ENCODE measurements at regions not wholly inside any gene's neighbourhood (a gene's known extent, or its start where the extent isn't known, plus 50 kb on each side); places are given as distances from the start of the nearest gene placed in this dataset.

DNA sequence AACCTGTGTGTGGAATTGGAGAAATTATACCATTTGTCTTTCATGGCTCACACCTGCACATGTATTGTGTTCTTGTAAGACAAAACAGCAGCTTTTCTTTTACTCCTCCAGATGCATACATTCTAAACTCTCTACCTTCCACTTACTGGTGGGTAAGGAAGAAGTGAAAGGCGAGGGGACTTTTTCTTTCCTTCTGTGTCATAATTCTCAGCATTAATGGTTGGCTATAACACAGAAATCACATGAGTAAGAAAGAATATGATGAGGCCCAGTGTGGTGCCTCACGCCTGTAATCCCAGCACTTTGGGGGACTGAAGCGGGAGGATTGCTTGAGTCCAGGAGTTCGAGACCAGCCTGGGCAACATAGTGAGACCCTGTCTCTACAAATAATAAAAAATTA is 57.8 kb upstream of the SHANK2 start:
- DNase-seq, result peak in 1 of 6 donors; percentile 3
- Histone ChIP-seq H3K27me3 (no peaks in the 10 kb centered on the region), H3K9me3 (no peaks in the 10 kb centered on the region), H3K4me1 (peaks cover 0 to 3% (median 0%) of the 10 kb centered on the region in 3 donors), H3K4me3 (no peak overlapping the region), H3K36me3 (no peaks in the 10 kb centered on the region), H3K27ac (no peak overlapping the region)
- no peak for ATAC-seq
- FAIRE-seq, result no peak
- 86 to 96% methylated on average over 4 of the region's 4 CpGs for WGBS, 2 donors
- TF ChIP-seq, protein P1, sequence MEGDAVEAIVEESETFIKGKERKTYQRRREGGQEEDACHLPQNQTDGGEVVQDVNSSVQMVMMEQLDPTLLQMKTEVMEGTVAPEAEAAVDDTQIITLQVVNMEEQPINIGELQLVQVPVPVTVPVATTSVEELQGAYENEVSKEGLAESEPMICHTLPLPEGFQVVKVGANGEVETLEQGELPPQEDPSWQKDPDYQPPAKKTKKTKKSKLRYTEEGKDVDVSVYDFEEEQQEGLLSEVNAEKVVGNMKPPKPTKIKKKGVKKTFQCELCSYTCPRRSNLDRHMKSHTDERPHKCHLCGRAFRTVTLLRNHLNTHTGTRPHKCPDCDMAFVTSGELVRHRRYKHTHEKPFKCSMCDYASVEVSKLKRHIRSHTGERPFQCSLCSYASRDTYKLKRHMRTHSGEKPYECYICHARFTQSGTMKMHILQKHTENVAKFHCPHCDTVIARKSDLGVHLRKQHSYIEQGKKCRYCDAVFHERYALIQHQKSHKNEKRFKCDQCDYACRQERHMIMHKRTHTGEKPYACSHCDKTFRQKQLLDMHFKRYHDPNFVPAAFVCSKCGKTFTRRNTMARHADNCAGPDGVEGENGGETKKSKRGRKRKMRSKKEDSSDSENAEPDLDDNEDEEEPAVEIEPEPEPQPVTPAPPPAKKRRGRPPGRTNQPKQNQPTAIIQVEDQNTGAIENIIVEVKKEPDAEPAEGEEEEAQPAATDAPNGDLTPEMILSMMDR (IDR thresholded peaks at IDR 0.05), result no peak
- intact Hi-C loops (cut with DNase I), result no loop called here

DNA sequence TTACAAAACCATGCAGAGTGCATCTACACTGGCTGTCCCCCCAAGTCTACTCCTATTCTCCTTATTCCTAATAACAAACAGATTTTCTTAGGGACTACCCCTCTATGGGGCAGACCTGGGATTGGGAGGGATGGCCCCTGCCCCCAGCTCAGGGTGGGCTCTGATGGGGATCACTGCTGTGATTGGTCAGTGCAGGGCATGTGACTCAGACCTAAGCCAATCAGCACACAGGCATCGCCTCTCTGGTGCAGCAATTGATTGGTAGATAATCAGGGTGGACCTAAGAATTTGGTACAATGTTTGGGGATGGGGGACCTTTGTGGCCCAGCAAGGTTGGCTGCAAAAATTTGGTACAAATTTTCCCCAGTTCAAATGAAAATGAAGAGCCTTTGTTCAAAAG is 57.2 kb upstream of the SHANK2 start:
- no peak for FAIRE-seq
- 95 to 97% methylated on average over 1 of the region's 1 CpG for WGBS, 2 donors

DNA sequence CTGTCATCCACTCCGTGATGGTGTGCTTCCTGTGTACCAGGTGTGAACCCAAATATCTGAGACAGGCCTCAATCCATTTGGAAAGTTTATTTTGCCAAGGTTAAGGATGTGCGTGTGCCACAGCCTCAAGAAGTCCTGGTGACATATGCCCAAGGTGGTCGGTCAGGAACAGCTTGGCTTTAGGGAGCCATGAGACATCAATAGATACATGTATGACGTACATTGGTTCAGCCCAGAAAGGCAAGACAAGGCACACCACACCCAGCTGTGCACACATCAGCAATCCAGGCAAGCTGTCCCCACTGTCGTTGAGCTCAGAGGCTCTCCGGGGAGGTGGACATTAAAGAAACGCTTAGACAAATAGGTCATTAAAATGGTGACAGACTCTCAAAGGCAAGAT is 56.8 kb upstream of the SHANK2 start:
- FAIRE-seq (no peak), ATAC-seq (no peak), DNase-seq (peak in 1 of 6 donors; percentile 16)
- 88 to 92% methylated on average over 7 of the region's 7 CpGs for WGBS, 2 donors
- Histone ChIP-seq H3K9me3 (no peaks in the 10 kb centered on the region), H3K27me3 (no peaks in the 10 kb centered on the region), H3K4me1 (peaks cover 0 to 3% (median 0%) of the 10 kb centered on the region in 3 donors), H3K36me3 (no peaks in the 10 kb centered on the region), H3K4me3 (no peak overlapping the region), H3K27ac (no peak overlapping the region)
- intact Hi-C loops (cut with DNase I), result no loop called here
- TF ChIP-seq, protein P1 (IDR thresholded peaks at IDR 0.05), result no peak

More for the DNA sequence above, 57.2 kb upstream of the SHANK2 start:
- no peaks in the 10 kb centered on the region for H3K36me3 ChIP-seq
- DNase-seq (peak in 1 of 6 donors; percentile 6), ATAC-seq (no peak)
- TF ChIP-seq, protein P1 (IDR thresholded peaks at IDR 0.05), result no peak
- H3K4me3 ChIP-seq, result no peak overlapping the region
- H3K9me3 ChIP-seq, result no peaks in the 10 kb centered on the region
- peaks cover 0 to 3% (median 0%) of the 10 kb centered on the region in 3 donors for H3K4me1 ChIP-seq
- H3K27ac ChIP-seq, result no peak overlapping the region
- intact Hi-C loops (cut with DNase I), result no loop called here
- H3K27me3 ChIP-seq, result no peaks in the 10 kb centered on the region

DNA sequence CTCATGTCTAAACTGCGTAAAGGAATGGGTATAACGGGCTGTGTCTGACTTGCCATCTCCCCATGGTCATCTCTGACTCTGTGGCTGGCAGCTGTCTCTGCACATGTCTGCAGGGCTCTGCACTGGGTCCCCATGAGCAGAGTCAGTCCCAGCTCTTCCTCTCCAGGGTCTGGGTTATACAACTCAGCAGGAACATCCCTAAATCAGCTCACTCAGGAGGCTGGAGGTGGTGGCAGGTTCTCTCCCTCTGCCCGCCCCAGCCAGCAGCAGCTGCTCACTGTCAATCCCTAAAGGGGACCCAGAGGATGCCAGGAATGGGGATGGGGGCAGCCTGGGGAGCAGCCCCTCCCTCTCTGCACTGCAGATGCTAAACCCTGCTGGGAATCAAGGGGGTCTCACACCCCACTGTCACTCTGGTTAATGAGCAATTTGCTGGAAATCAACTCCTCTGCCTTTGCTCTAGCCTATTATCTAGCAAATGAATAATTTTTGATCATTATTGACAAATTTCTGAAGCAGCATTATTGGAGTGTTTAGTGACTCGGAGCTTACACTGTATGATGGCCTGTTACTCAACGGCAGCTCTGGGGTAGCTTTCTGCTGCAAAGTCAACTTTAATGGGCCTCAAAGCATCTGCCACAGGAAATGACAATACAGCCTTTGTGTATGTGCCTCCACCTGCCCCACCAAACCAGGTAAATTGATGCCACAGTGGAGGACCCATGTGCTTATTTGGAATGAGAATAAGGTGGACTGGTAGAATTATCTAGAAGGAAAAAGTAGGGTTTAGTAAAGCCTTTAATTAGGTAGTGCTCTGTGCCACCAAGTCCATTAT is 55.7 kb upstream of the SHANK2 start:
- ATAC-seq (no peak), DNase-seq (peak in 1 of 6 donors; percentile 30), FAIRE-seq (no peak)
- WGBS, 2 donors, result 82 to 86% methylated on average over 5 of the region's 5 CpGs
- Histone ChIP-seq H3K27ac (no peak overlapping the region), H3K27me3 (no peaks in the 10 kb centered on the region), H3K4me1 (peaks cover 0 to 3% (median 0%) of the 10 kb centered on the region in 3 donors), H3K4me3 (no peak overlapping the region), H3K9me3 (no peaks in the 10 kb centered on the region), H3K36me3 (no peaks in the 10 kb centered on the region)
- intact Hi-C loops (cut with DNase I), result no loop called here
- TF ChIP-seq, protein P1 (IDR thresholded peaks at IDR 0.05), result no peak
